ENCODE measurements at regions not wholly inside any gene's neighbourhood (a gene's known extent, or its start where the extent isn't known, plus 50 kb on each side); places are given as distances from the start of the nearest gene placed in this dataset.

- intact Hi-C loops (cut with micrococcal nuclease): no loop called here
- H3K4me2 ChIP-seq (replicated peaks; ENCODE audit: low read depth, low read length, poor library complexity, severe bottlenecking): no peak overlapping the region
- Mint-ChIP-seq H3K9me3 (ENCODE audit: insufficient read depth) (peaks cover 15% of the 10 kb centered on the region), H3K27ac (no peak overlapping the region), H3K27me3 (no peaks in the 10 kb centered on the region), H3K4me3 (no peak overlapping the region), H3K4me1 (no peaks in the 10 kb centered on the region)
- H3K4me1 ChIP-seq (ENCODE audit: control insufficient read depth in 2 of 2, insufficient read depth in 2 of 2, low read length in 2 of 2): no peaks in the 10 kb centered on the region
- H3K36me3 ChIP-seq (replicated peaks in 1 of 2; ENCODE audit: control extremely low read depth in 1 of 2, control insufficient read depth in 1 of 2, extremely low read depth in 1 of 2, insufficient read depth in 2 of 2, low read length in 1 of 2): no peaks in the 10 kb centered on the region
- TF ChIP-seq EZH2 (IDR thresholded peaks at IDR 0.05; ENCODE audit: borderline replicate concordance, insufficient read depth, low read depth, low read length, poor library complexity, severe bottlenecking): no peak
- TF ChIP-seq CTCF (IDR thresholded peaks at IDR 0.05): no peak
- ChIA-PET CTCF (no interaction called here), POLR2A (no interaction called here)
- ATAC-seq (ENCODE audit: low read depth) (no peak), DNase-seq (no peak)
- H2AFZ ChIP-seq (ENCODE audit: insufficient read depth, low read depth, low read length, poor library complexity, severe bottlenecking): no peak overlapping the region
- H3K9ac ChIP-seq (ENCODE audit: low read length): no peak overlapping the region
- no CpG with 5 or more reads among the region's 1 CpG for WGBS (ENCODE audit: insufficient coverage)
- peaks cover 0 to 17% (median 6%) of the 10 kb centered on the region in 3 donors for H3K9me3 ChIP-seq (ENCODE audit: control extremely low read depth in 1 of 3, control insufficient read depth in 2 of 3, insufficient read depth in 1 of 3, low read length in 2 of 3)
- H3K4me3 ChIP-seq (ENCODE audit: control extremely low read depth in 1 of 5, extremely low read depth in 1 of 5, insufficient read depth in 1 of 5, low read depth in 2 of 5, low read length in 4 of 5): no peak overlapping the region
- H4K20me1 ChIP-seq (ENCODE audit: control insufficient read depth, insufficient read depth, low read length, poor library complexity, severe bottlenecking): no peaks in the 10 kb centered on the region
- no peak overlapping the region for H3K27ac ChIP-seq (ENCODE audit: low read length in 2 of 2)
- H3K27me3 ChIP-seq (replicated peaks in 1 of 4; ENCODE audit: control extremely low read depth in 1 of 4, control insufficient read depth in 3 of 4, insufficient read depth in 4 of 4, low read length in 3 of 4): no peaks in the 10 kb centered on the region
- H3K79me2 ChIP-seq (ENCODE audit: control insufficient read depth, insufficient read depth, low read length): no peaks in the 10 kb centered on the region
Observed at GRCh38 chr12:58519839-58520238, 400.5 kb downstream of the LRIG3 start.

GRCh38 chr12:58521152-58521551, 399.2 kb downstream of the LRIG3 start:
- ATAC-seq (ENCODE audit: low read depth) (no peak), DNase-seq (no peak)
- no peak overlapping the region for H3K27ac ChIP-seq (ENCODE audit: low read length in 2 of 2)
- H3K9ac ChIP-seq (ENCODE audit: low read length): no peak overlapping the region
- H3K4me1 Mint-ChIP-seq: no peaks in the 10 kb centered on the region
- H3K27me3 ChIP-seq (replicated peaks in 1 of 4; ENCODE audit: control extremely low read depth in 1 of 4, control insufficient read depth in 3 of 4, insufficient read depth in 4 of 4, low read length in 3 of 4): no peaks in the 10 kb centered on the region
- CTCF ChIA-PET: no interaction called here
- no peaks in the 10 kb centered on the region for H3K36me3 ChIP-seq (replicated peaks in 1 of 2; ENCODE audit: control extremely low read depth in 1 of 2, control insufficient read depth in 1 of 2, extremely low read depth in 1 of 2, insufficient read depth in 2 of 2, low read length in 1 of 2)
- no peak overlapping the region for H2AFZ ChIP-seq (ENCODE audit: insufficient read depth, low read depth, low read length, poor library complexity, severe bottlenecking)
- no peak overlapping the region for H3K4me3 Mint-ChIP-seq
- H4K20me1 ChIP-seq (ENCODE audit: control insufficient read depth, insufficient read depth, low read length, poor library complexity, severe bottlenecking): no peaks in the 10 kb centered on the region
- no peaks in the 10 kb centered on the region for H3K4me1 ChIP-seq (ENCODE audit: control insufficient read depth in 2 of 2, insufficient read depth in 2 of 2, low read length in 2 of 2)
- peaks cover 15% of the 10 kb centered on the region for H3K9me3 Mint-ChIP-seq (ENCODE audit: insufficient read depth)
- H3K27ac Mint-ChIP-seq: no peak overlapping the region
- no CpG with 5 or more reads among the region's 2 CpGs for WGBS (ENCODE audit: insufficient coverage)
- H3K4me3 ChIP-seq (ENCODE audit: control extremely low read depth in 1 of 5, extremely low read depth in 1 of 5, insufficient read depth in 1 of 5, low read depth in 2 of 5, low read length in 4 of 5): no peak overlapping the region
- H3K27me3 Mint-ChIP-seq: no peaks in the 10 kb centered on the region
- H3K4me2 ChIP-seq (replicated peaks; ENCODE audit: low read depth, low read length, poor library complexity, severe bottlenecking): no peak overlapping the region
- peaks cover 0 to 17% (median 6%) of the 10 kb centered on the region in 3 donors for H3K9me3 ChIP-seq (ENCODE audit: control extremely low read depth in 1 of 3, control insufficient read depth in 2 of 3, insufficient read depth in 1 of 3, low read length in 2 of 3)
- H3K79me2 ChIP-seq (ENCODE audit: control insufficient read depth, insufficient read depth, low read length): no peaks in the 10 kb centered on the region
- POLR2A ChIA-PET: no interaction called here
- TF ChIP-seq CTCF (IDR thresholded peaks at IDR 0.05) (no peak), EZH2 (IDR thresholded peaks at IDR 0.05; ENCODE audit: borderline replicate concordance, insufficient read depth, low read depth, low read length, poor library complexity, severe bottlenecking) (no peak)
- intact Hi-C loops (cut with micrococcal nuclease): no loop called here

Data from B cell (primary cell).